ENCODE measurements at regions not wholly inside any gene's neighbourhood (a gene's known extent, or its start where the extent isn't known, plus 50 kb on each side); places are given as distances from the start of the nearest gene placed in this dataset.

- Histone ChIP-seq H3K4me1 (no peaks in the 10 kb centered on the region), H3K9me3 (no peaks in the 10 kb centered on the region), H3K27me3 (no peaks in the 10 kb centered on the region), H3K4me3 (no peak overlapping the region), H3K36me3 (no peaks in the 10 kb centered on the region), H3K27ac (no peak overlapping the region)
- no peak for ATAC-seq
- intact Hi-C loops (cut with DNase I), result no loop called here
- no peak for TF ChIP-seq POLR2A (IDR thresholded peaks at IDR 0.05)
- TF ChIP-seq CTCF (IDR thresholded peaks at IDR 0.05), result no peak
- no peak for DNase-seq
- WGBS (ENCODE audit: insufficient coverage, low coverage, low lambda C conversion rate, missing lambda C conversion rate), result 52% methylated on average over 1 of the region's 1 CpG
Measured at GRCh38 chr18:65988386-65988785, 237.6 kb downstream of the CDH7 start.

DNA sequence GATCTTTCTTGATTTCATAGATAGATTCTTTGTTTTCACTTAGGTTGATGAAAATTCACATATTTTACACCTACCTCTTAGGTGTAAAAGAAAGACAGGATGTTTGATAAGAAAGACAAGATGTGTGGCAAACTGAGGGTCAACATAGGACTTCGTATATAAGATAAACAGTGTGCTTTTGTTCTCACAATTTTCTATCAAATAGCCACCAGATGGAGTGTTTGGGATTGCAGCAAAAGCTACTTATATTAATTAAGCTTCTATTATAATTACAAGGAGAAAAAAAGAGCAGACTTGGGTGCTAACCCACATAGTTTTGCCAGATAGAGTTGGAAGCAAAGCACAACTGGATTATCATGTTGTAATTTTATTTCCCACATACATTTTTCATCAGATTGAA lies 232.9 kb downstream of the CDH7 start:
- intact Hi-C loops (cut with DNase I), result no loop called here
- no peak for TF ChIP-seq CTCF (IDR thresholded peaks at IDR 0.05)
- TF ChIP-seq POLR2A (IDR thresholded peaks at IDR 0.05), result no peak

DNA sequence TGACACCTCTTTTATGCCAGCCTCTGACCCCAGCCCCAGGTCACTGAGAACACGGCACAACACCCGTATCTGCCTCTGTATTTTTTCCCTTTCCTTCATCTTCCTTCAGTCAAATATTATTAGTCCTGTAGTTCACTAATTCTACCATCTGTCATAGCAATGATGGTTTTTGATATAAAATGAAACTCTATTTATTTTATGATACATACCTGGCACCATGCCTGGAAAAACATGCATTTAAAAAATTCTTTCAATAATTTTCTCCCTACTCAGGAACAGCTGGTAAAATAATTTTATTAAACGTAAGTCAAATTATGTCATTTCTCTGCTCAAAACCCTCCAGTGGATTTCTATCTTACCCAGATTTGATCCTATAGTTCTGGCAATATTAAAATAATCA lies 224.7 kb downstream of the CDH7 start:
- intact Hi-C loops (cut with DNase I), result no loop called here
- Histone ChIP-seq H3K36me3 (no peaks in the 10 kb centered on the region), H3K4me1 (no peaks in the 10 kb centered on the region), H3K27ac (no peak overlapping the region), H3K9me3 (no peaks in the 10 kb centered on the region), H3K4me3 (no peak overlapping the region), H3K27me3 (no peaks in the 10 kb centered on the region)
- no peak for DNase-seq
- no peak for ATAC-seq
- 61% methylated on average over 3 of the region's 3 CpGs for WGBS (ENCODE audit: insufficient coverage, low coverage, low lambda C conversion rate, missing lambda C conversion rate)
- no peak for TF ChIP-seq CTCF (IDR thresholded peaks at IDR 0.05)
- no peak for TF ChIP-seq POLR2A (IDR thresholded peaks at IDR 0.05)

More for the DNA sequence above, 232.9 kb downstream of the CDH7 start:
- Histone ChIP-seq H3K27ac (no peak overlapping the region), H3K27me3 (no peaks in the 10 kb centered on the region), H3K4me1 (no peaks in the 10 kb centered on the region), H3K4me3 (no peak overlapping the region), H3K36me3 (no peaks in the 10 kb centered on the region), H3K9me3 (no peaks in the 10 kb centered on the region)
- ATAC-seq (no peak), DNase-seq (no peak)
- 13% methylated on average over 1 of the region's 1 CpG for WGBS (ENCODE audit: insufficient coverage, low coverage, low lambda C conversion rate, missing lambda C conversion rate)

GRCh38 chr18:65974758-65975157 lies 223.9 kb downstream of the CDH7 start:
- WGBS (ENCODE audit: insufficient coverage, low coverage, low lambda C conversion rate, missing lambda C conversion rate), result 66% methylated on average over 3 of the region's 3 CpGs
- Histone ChIP-seq H3K36me3 (no peaks in the 10 kb centered on the region), H3K27me3 (no peaks in the 10 kb centered on the region), H3K9me3 (no peaks in the 10 kb centered on the region), H3K4me3 (no peak overlapping the region), H3K4me1 (no peaks in the 10 kb centered on the region), H3K27ac (no peak overlapping the region)
- intact Hi-C loops (cut with DNase I), result no loop called here
- no peak for TF ChIP-seq CTCF (IDR thresholded peaks at IDR 0.05)
- no peak for ATAC-seq
- DNase-seq, result no peak
